ACC112 (cell line): ENCODE measurements at regions not wholly inside any gene's neighbourhood (a gene's known extent, or its start where the extent isn't known, plus 50 kb on each side); places are given as distances from the start of the nearest gene placed in this dataset.
"Not testable (repeated sequence)": the region's sequence is repeated elsewhere in the genome, so short reads cannot be mapped to it uniquely, and the experiment has no call there.

Experiments
- H2AFZ ChIP-seq: fragments of 200-600 bp; sonication (generic); one replicate; pipeline ENCODE4 v1.6.0; 2017; ENCODE audit warnings: antibody characterized with exemption, low read length; ENCODE audit not compliant: unreplicated experiment
- H3K27ac ChIP-seq: fragments of 200-600 bp; sonication (generic); 2 replicates; pipeline ENCODE4 v1.5.1; 2014; ENCODE audit warnings: low read depth, mild to moderate bottlenecking, antibody characterized with exemption, low read length, moderate library complexity
- H3K27me3 ChIP-seq: fragments of 200-600 bp; sonication (generic); 2 replicates; pipeline ENCODE4 v1.6.1; 2014; ENCODE audit warnings: mild to moderate bottlenecking, antibody characterized with exemption, low read length, moderate library complexity, mixed read lengths; ENCODE audit not compliant: insufficient read depth
- H3K36me3 ChIP-seq: fragments of 200-600 bp; sonication (generic); 2 replicates; pipeline ENCODE4 v1.6.1; 2016; ENCODE audit warnings: mild to moderate bottlenecking, antibody characterized with exemption, low read length, moderate library complexity, mixed read lengths; ENCODE audit not compliant: insufficient read depth
- H3K4me1 ChIP-seq: fragments of 200-600 bp; sonication (generic); one replicate; pipeline ENCODE4 v1.6.1; 2016; ENCODE audit warnings: low read length, mixed read lengths; ENCODE audit not compliant: insufficient read depth, unreplicated experiment, control insufficient read depth
- H3K4me3 ChIP-seq: fragments of 200-600 bp; sonication (generic); 2 replicates; pipeline ENCODE4 v1.5.1; 2014; ENCODE audit warnings: mild to moderate bottlenecking, low read depth, low read length
- H3K79me2 ChIP-seq: fragments of 200-600 bp; sonication (generic); one replicate; pipeline ENCODE4 v1.6.0; 2016; ENCODE audit warnings: low read length; ENCODE audit not compliant: control insufficient read depth, unreplicated experiment, insufficient read depth

GRCh38 chr13:79191501-79191900 lies 214.6 kb downstream of the RBM26 start:
- Histone ChIP-seq H3K27me3 (no peaks in the 10 kb centered on the region), H3K4me3 (no peak overlapping the region), H3K79me2 (no peaks in the 10 kb centered on the region), H3K27ac (no peak overlapping the region), H2AFZ (no peak overlapping the region), H3K4me1 (no peaks in the 10 kb centered on the region), H3K36me3 (no peaks in the 10 kb centered on the region)

- Histone ChIP-seq H3K27ac (no peak overlapping the region), H3K4me1 (no peaks in the 10 kb centered on the region), H2AFZ (no peak overlapping the region), H3K79me2 (no peaks in the 10 kb centered on the region), H3K36me3 (no peaks in the 10 kb centered on the region), H3K27me3 (no peaks in the 10 kb centered on the region), H3K4me3 (no peak overlapping the region)
Observed at GRCh38 chr13:79190932-79191331, 215.1 kb downstream of the RBM26 start.

- no peak overlapping the region for H2AFZ ChIP-seq
- no peaks in the 10 kb centered on the region for H3K36me3 ChIP-seq
- H3K27ac ChIP-seq, result no peak overlapping the region
- H3K79me2 ChIP-seq, result no peaks in the 10 kb centered on the region
- H3K4me1 ChIP-seq, result no peaks in the 10 kb centered on the region
- H3K27me3 ChIP-seq, result no peaks in the 10 kb centered on the region
- H3K4me3 ChIP-seq, result no peak overlapping the region
Observed at GRCh38 chr13:79187917-79188690, 218.0 kb downstream of the RBM26 start.

GRCh38 chr13:79185580-79185979 lies 220.5 kb downstream of the RBM26 start:
- H3K27ac ChIP-seq, result no peak overlapping the region

GRCh38 chr13:79183231-79183630 lies 222.8 kb downstream of the RBM26 start:
- H3K36me3 ChIP-seq, result no peaks in the 10 kb centered on the region
- no peaks in the 10 kb centered on the region for H3K27me3 ChIP-seq
- H3K4me1 ChIP-seq, result no peaks in the 10 kb centered on the region
- no peak overlapping the region for H3K4me3 ChIP-seq
- no peak overlapping the region for H2AFZ ChIP-seq
- no peak overlapping the region for H3K27ac ChIP-seq
- H3K79me2 ChIP-seq, result no peaks in the 10 kb centered on the region

More at GRCh38 chr13:79185580-79185979, 220.5 kb downstream of the RBM26 start:
- Histone ChIP-seq H2AFZ (no peak overlapping the region), H3K36me3 (no peaks in the 10 kb centered on the region), H3K27me3 (no peaks in the 10 kb centered on the region), H3K4me3 (no peak overlapping the region), H3K4me1 (no peaks in the 10 kb centered on the region), H3K79me2 (no peaks in the 10 kb centered on the region)

GRCh38 chr13:79173691-79174090 lies 232.4 kb downstream of the RBM26 start:
- H3K4me3 ChIP-seq, H2AFZ ChIP-seq, H3K36me3 ChIP-seq, H3K4me1 ChIP-seq, H3K27me3 ChIP-seq, H3K27ac ChIP-seq, H3K79me2 ChIP-seq: not testable (repeated sequence)

GRCh38 chr13:79172924-79173323 lies 233.1 kb downstream of the RBM26 start:
- H3K79me2 ChIP-seq, H3K4me3 ChIP-seq, H2AFZ ChIP-seq, H3K27ac ChIP-seq, H3K27me3 ChIP-seq, H3K36me3 ChIP-seq, H3K4me1 ChIP-seq: not testable (repeated sequence)

GRCh38 chr13:79171141-79172061 lies 234.7 kb downstream of the RBM26 start:
- no peaks in the 10 kb centered on the region for H3K36me3 ChIP-seq

GRCh38 chr13:79160818-79161217 lies 245.2 kb downstream of the RBM26 start:
- Histone ChIP-seq H2AFZ (no peak overlapping the region), H3K4me3 (no peak overlapping the region), H3K36me3 (no peaks in the 10 kb centered on the region), H3K4me1 (no peaks in the 10 kb centered on the region), H3K27ac (no peak overlapping the region), H3K79me2 (no peaks in the 10 kb centered on the region), H3K27me3 (no peaks in the 10 kb centered on the region; the same call in 1 of the 2 replicates)

More at GRCh38 chr13:79171141-79172061, 234.7 kb downstream of the RBM26 start:
- no peaks in the 10 kb centered on the region for H3K27me3 ChIP-seq
- no peaks in the 10 kb centered on the region for H3K4me1 ChIP-seq
- H3K4me3 ChIP-seq, result no peak overlapping the region
- H3K27ac ChIP-seq, result no peak overlapping the region
- no peak overlapping the region for H2AFZ ChIP-seq
- no peaks in the 10 kb centered on the region for H3K79me2 ChIP-seq

- Histone ChIP-seq H3K4me3 (no peak overlapping the region), H2AFZ (no peak overlapping the region), H3K79me2 (no peaks in the 10 kb centered on the region), H3K4me1 (no peaks in the 10 kb centered on the region), H3K36me3 (no peaks in the 10 kb centered on the region), H3K27me3 (no peaks in the 10 kb centered on the region; the same call in 1 of the 2 replicates), H3K27ac (no peak overlapping the region)
Observed at GRCh38 chr13:79155883-79156282, 250.2 kb downstream of the RBM26 start.
